Fibroblast of lung (primary cell): ENCODE measurements at regions not wholly inside any gene's neighbourhood (a gene's known extent, or its start where the extent isn't known, plus 50 kb on each side); places are given as distances from the start of the nearest gene placed in this dataset.

Experiments
- CTCF ChIP-seq, 2 donors: IDR thresholded peaks in 1 of 2; conservative IDR thresholded peaks in 1 of 2; 1 replicate in 1 of 2; 2 replicates in 1 of 2; pipeline ENCODE4 v1.5.1; 2011 to 2012; ENCODE audit warnings: low read length in 2 of 2, control low read depth in 1 of 2, inconsistent platforms in 1 of 2, low read depth in 1 of 2, mild to moderate bottlenecking in 1 of 2
- EZH2 ChIP-seq: IDR thresholded peaks from 2 replicates; pipeline ENCODE4 v1.5.1; 2012; ENCODE audit warnings: low read length, control low read depth, mild to moderate bottlenecking; ENCODE audit errors: missing control alignments

- TF ChIP-seq CTCF (conservative IDR thresholded peaks at IDR 0.05 in 1 of 2, IDR thresholded peaks at IDR 0.05 in 1 of 2; ENCODE audit: low read depth in 1 of 2, low read length in 2 of 2) (no peak), EZH2 (no peak)
Observed at GRCh38 chr3:59171491-59171890, 121.7 kb upstream of the CFAP20DC start.
